Islet precursor cell (in vitro differentiated cells): ENCODE measurements at regions not wholly inside any gene's neighbourhood (a gene's known extent, or its start where the extent isn't known, plus 50 kb on each side); places are given as distances from the start of the nearest gene placed in this dataset.
"Not testable (repeated sequence)": the region's sequence is repeated elsewhere in the genome, so short reads cannot be mapped to it uniquely, and the experiment has no call there.

Experiments used
- DNase-seq: peaks from one replicate; pipeline ENCODE4 v3.0.0-alpha.2; 2018

DNA sequence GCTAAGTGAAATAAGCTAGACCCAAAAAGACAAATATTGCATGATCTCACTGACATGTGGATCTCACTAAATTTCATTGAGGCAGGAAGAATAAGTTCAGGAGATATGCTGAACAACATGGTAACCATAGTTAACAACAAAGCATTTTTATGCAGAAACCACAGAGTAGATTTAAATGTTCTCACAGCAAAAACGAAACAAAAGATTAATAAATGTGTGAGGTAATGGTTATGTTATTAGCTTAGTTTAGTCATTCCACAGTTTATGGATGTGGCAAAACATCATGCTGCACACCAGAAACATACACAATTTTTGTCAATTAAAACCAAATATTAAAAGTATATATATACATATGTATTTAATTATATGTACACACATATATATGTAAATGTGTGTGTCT is 765.8 kb downstream of the SLITRK5 start:
- DNase-seq, result no peak

DNA sequence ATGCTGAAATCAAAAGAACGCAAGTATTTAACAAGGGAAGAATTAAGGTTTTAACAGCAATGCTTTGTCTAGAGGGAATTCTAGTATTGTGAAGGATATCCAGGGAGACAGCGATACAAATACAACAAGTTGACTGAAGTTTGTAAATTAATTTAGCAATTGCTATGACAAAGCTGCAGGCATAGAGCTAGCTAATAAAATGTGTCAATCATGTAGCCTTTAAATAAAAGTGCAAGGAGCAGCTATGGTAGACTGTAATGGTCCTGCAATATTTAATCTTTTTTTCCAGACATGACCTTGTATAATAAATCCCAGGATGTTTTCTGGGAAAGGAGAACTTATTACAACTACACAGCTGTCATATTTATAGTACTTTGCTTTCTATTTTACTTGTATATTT is 779.3 kb downstream of the SLITRK5 start:
- no peak for DNase-seq

DNA sequence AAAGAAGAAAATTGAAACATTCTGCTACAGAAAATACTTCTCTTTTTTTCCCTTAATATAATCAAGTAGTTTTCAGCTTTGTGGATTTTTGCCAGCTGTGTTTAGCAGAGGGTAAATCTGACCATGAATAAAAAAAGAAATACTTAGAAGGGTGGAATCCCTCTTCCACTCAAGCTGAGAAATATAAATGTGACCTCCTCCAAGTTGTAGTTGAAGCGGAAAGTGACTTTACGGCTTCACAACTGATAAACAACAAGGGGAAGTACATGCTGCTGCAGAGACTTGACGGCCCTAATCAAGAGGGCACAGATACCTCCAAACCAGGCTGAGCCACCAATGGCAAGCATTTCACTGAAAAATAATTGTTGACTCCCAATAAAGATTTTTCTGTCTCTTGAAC is 785.0 kb downstream of the SLITRK5 start:
- no peak for DNase-seq

DNA sequence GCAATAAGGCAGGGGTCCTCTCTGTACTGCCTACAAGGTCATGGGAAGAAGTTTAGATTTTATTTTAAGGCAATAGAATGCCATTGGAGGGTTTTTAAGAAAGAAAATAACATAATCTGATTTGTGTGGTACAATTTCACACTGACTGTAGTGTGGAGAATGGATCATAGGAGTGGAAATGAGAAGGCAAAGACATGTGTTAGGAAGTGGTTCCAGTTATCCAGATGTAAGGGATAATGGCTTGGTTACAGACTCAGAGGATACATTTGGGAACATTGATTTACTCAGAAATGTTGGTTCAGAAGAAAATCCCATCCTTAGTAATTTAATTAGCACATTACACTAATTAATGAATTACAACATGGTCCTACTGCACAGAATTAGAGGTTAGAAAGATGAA is 788.2 kb downstream of the SLITRK5 start:
- no peak for DNase-seq

DNA sequence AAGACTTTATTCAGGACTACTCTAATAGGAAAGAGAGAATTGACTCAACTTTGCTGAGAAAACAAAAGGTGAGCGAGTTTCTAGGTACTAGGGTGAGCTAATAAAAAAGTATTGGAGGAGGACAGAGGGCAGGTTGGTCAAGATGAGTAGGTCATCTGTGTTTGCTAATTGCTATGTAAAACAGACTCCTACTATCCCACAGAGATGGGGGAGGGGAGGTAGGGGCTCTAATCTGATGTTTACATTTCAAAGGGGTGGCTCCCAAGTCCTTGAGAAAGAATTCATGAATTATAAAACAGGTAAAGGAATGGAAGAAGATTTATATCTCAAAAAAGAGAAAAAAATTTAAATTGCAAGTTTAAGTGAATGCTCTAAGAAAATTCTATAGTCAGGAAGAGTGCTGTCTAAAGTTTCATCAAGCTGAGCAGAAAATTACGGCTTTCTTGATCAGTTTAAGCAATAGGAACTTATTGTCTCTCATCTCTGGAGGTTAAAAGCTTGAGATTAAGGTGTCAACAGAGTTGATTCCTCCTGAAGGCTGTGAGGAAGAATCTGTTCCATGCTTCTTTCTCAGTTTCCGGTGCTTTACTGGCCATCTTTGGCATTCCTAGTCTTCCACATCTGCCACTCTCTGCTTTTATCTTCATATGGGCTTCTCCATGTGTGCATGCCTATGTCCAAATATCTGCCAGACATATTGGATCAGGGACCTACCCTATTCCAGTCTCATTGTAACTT is 790.3 kb downstream of the SLITRK5 start:
- DNase-seq, result no peak

DNA sequence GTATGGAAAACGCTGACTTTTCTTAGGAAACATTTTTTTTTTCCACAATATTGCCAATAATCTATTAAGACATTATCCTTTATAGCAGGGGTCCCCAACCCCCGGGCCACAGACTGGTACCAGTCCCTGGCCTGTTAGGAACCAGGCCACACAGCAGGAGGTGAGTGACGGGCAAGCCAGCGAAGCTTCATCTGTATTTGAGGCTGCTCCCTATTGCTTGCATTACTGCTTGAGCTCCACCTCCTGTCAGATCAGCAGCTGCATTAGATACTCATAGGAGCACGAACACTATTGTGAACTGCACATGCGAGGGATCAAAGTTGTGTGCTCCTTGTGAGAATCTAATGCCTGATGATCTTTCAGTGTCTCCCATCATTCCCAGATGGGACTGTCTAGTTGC is 793.7 kb downstream of the SLITRK5 start:
- DNase-seq, result no peak

DNA sequence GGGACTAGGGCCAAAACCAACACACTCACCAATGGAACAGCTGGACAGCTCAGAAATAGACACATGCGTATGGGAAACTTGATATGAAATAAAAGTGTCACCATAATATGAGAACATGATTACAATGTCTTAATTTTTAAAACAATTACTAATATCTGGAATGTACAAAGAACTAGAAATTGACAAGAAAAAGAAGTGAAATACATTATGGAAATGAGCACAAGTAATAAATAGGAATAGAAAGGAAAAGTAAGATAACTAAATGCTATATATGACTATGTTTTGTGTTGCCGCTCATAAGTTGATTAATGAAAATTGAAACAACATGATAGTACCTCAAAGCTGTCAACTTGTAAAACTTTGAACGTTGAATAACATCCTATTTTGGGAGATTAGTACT is 801.1 kb downstream of the SLITRK5 start:
- DNase-seq, result no peak

DNA sequence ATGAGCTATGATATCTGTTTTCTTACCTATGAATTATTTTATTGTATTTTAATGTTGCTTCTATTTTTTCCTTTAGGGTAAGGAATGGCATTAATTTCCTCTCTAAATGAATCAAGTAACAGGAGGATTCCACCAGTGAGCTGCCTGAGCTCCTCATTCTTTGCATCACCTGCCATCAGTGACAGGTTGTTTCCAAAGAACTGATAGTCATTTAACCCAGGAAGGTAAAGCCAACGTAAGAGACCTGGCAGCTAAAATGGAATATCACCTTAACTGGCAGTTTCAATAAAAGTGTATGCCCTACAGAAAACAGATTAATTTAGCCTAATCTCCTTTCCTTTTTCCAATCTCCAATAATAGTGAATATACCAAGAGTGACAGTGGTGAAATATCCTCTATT is 812.0 kb downstream of the SLITRK5 start:
- DNase-seq, result no peak

DNA sequence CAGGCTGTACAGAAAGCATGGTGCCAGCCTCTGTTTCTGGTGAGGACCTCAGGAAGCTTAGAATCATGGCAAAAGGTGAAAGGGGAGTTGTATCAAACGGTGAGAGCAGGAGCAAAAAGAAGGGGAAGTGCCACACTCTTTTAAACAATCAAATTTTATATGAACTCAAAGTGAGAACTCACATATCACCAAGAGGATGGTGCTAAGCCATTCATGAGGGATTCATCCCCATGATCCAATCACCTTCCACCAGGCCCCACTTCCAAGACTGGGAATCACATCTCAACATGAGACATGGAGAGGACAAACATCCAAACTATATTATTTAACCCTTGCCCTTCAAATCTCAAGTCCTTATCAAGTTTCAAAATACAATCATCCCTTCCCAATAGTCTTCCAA is 836.7 kb downstream of the SLITRK5 start:
- DNase-seq, result no peak

DNA sequence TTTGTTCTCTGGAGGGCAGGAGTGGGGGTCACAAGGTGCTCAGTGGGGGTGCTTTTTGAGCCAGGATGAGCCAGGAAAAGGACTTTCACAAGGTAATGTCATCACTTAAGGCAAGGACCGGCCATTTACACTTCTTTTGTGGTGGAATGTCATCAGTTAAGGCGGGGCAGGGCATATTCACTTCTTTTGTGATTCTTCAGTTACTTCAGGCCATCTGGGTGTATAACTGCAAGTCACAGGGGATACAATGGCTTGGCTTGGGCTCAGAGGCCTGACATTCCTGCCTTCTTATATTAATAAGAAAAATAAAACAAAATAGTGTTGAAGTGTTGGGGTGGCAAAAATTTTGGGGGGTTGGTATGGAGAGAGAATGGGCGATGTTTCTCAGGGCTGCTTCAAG is 841.8 kb downstream of the SLITRK5 start:
- DNase-seq, result not testable (repeated sequence)

DNA sequence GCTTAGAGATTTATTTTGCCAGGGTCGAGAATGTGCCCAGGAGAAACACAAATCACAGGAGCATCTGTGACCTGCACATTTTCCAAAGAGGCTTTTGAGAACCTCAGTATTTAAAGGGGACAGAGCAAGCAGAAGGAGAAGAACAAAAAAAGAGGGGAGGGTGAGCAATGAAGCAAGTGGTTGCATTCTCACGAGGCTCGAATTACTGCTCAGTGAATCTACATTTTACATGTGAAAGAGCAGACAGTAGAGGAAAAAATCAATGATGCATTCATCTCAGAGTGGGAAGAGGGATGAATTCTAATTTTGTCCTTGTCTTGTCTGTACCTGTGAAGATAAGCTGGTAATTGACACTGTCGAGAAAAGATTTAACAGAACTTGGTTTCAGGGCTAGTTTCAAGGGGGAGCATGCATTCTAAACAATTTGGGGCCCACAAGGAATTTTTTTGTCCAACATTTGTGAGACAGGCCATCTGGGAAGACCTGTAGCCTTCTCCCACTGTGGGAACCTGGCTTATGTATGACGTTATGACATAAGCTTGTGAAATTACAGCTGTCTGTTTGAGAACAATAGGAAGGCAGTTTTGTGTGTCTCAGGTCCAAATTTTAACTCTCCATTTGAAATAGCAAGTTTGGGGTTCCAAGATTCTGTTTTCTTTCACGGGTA is 855.1 kb downstream of the SLITRK5 start:
- no peak for DNase-seq

DNA sequence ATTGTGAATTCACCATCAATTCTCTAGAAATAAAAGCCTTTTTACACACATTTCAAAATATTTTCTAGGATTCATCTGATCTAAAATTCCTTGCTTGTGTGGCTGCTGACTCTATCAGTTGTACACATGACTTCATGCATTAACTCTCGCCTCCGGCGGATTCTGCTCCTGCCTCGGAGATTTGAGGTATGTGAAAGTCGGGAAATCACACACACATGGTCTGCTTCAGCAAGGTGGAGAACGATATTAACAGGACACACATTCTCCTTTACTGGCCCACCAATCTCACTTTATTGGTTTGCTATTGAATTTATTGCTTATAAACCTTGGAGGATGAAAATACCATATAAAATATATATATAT is 855.7 kb downstream of the SLITRK5 start:
- no peak for DNase-seq

DNA sequence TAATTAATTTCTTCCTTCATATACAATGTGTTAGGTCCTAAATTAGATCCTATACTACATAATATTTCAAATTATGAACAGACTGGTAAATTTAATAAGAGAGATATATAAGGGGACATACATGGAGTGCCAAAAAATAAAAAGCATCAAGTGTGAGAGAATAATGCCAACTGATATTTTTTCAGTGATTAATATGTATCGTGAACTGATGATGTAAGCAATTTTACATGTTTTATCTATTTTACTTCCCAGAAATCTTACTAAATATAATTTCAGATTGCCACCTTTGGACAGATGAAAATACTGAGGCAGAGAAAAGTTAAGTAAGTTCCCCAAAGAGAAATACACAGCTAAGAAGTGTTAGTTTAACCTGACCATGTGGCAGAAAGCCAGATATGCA is 870.8 kb downstream of the SLITRK5 start:
- no peak for DNase-seq

DNA sequence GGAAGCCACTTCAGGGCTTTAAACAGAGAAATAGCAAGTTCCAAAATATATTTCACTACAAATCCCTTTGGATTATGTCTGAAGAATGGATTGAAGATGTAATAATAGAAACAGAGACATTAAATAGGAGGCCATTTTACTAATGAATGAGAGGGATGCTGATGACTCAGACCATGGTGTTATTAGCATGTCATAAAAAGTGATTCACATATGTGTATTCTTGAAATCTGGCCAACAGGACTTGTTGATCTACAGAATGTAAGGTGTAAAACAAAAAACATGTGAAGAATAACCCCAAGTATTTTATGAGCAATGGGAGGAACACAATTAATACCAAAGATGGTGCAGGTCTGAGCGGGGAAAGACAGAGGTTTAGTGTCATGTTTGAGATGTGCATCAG is 873.7 kb downstream of the SLITRK5 start:
- DNase-seq, result no peak

DNA sequence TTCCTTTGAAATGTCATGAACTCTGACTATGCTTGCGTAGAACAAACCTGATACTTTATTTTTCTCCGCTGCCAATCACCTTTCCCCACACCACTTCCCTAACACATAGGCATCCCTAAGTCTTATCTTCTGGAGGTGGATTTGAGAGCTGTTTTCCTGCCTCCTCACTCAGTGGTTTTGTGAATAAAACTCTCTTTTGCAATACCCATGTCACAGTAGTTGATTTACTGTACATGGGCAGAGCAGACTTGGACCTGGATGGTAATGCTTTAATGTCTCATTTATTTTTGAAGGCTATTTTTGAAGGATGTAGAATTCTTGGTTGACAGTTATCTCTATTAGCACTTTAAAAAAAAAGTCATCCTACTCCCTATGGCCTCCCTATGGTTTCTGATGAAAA is 881.8 kb downstream of the SLITRK5 start:
- DNase-seq, result no peak

DNA sequence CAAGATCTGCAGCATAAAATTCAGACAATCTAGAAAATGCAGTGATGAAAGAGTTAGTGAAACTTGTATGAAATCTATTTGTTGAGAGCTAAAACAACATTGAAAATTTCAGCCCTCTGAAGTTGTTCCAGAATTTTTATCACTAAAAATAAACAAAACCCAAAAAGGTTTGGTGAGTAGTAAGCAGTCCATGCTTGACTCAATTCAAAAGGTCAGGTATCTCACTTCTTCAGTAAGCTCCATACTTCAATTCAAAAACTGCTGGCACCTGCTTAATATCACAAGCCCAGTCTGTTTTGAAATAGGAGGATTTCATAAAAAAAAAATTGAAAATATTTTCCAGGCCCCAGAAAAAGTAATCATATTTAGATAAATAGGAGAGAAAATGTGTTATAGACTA is 894.4 kb downstream of the SLITRK5 start:
- DNase-seq, result no peak

DNA sequence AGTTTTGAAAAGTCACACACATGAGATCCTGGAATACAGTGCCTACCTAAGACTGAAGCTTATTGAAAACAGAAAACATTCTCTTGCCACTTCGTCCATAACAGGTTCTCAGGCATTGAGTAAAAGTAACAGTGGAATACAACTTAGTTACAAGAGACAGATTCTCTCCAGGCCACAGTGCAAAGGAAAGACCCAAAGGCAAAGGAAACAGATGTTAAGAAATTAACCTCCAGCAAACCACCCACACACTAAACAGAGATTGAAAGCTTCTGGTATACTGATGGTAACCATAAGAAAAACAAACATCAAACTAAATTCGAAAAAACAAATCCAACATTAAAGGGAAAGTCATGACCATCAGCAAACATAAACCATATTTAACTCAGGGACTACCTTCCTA is 914.7 kb downstream of the SLITRK5 start:
- no peak for DNase-seq

DNA sequence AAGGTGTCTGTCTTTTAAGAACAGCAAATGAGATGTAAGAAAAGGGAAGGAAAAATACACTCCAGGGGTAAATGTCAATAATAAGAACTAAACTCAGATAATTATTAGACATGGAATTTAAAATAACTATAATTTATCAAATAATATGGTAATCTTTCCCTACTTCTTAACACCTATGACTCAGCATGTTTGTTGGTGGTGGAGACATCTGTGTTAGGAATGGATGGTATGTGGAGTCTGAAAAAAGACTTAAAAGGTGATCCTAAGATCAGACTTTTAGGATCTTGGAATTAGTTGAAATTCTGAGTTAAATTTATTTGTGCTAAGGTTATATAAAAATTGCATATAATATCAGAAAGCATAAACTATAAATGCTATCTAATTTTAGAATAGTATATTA is 915.1 kb downstream of the SLITRK5 start:
- DNase-seq, result no peak

DNA sequence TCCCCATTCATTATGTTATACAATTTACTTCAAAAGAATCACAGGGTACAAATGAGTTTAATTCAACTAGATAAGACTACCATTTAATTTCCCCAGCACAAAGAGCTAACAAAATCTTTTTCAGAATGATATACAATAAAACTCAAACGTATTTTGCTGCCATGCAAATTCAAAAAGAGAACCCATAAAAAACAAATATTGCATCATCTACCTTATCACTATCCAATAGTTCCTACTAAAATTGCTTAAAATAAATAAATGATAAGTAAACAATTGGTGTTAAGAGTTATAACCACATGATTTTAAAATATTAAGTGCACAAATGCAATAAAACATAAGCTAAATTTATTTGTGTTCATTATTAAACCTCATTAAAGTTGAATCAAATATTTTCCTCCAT is 919.4 kb downstream of the SLITRK5 start:
- no peak for DNase-seq

DNA sequence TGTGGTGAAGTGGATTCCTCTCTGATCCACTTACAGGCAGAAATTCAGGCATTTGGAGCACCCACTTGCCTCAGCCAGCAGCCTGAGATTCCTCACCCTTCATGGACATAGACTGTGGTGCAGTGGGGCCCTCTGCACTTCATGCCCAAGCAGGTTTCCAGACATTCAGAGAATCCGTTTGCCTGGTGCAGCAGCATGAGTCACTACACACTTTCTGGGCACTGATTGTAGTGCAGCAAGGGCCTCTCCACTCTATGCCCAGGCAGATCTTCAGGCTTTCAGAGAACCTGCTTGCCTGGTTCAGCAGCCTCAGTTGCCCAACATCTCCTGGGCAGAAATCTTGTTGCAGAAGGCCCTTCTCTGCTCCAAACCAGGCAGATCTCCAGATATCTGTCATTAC is 920.9 kb downstream of the SLITRK5 start:
- DNase-seq, result no peak

DNA sequence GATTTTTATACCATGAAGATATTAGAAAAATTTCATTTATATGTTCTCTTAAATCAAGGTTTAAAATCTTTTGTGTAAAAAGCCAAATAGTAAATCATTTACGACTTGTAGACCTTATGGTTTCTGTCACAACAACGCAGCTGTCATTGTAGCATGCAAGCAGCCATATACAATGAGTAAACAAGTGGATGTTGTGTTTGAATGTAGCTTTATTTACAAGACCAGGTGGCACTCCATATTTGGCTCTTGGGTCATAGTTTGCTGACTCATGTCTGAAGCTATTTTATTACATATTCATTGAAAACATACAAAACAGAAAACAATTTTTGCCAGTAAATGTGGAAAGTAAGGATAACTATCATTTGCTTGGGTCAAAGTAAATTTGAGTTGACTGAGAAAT is 930.8 kb downstream of the SLITRK5 start:
- no peak for DNase-seq

DNA sequence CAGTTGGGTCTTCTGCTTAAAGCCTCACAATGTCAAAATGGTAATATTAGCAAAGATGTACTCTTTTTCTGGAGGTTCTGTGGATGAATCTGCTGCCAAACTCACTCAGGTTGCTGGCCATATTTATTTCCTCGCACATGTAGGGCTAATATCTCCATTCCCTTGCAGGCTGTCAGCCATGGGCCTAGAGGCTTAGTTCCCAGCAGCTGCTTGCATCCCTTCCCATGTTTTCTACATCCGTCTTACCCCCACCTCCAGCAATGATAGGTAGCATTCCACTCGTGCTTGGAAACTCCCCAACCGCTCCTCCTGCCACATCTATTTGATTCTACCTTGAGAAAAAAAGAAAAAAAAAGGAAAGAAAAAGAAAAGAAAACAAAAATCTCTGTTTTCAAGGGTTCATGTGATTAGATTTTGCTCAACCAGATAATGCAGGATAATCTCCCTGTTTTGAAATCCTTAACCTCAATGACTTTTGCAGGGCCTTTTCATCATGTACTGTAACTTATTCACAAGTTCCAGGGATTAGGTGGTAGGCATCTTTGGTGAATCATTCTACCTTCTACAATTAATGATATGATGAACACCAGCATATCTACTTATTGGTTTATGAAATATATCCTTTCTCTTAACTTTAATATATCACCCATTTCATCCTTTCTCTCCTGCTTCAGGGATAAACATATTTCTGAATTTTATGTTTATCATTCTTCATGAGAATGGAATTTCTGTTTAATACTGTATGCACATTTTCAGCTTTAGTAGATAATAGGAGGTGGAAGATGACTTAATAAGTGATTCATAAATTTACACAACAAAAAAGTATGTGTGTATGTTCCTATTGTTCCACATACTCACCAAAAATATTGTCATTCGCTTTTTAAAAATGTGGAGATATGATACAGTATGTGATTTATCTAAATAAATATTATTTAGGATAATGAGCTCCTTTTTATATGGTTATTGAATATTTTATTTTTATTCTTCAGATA is 931.9 kb downstream of the SLITRK5 start:
- no peak for DNase-seq

DNA sequence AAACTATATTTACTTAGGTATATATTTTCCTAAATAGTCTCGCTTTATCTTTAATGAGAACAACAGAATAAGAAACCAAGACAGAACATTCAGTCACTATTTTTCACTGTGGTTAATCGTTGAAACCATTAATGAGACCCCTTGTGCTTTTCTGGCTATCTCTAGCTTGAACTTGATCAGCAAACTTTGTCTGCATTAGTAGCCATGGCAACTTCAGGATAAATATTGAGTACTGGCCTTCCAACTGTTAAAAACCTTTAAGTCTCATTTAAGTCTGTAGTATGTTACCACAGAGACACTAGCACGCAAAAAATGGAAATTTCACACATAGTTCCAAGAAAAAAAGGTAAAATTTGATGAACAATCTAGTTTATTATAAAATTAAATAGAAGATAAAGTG is 946.0 kb downstream of the SLITRK5 start:
- no peak for DNase-seq
